ENCODE measurements at regions not wholly inside any gene's neighbourhood (a gene's known extent, or its start where the extent isn't known, plus 50 kb on each side); places are given as distances from the start of the nearest gene placed in this dataset.

GRCh38 chr11:80109652-80110051, 668.8 kb upstream of the TENM4 start:
- H3K4me1 Mint-ChIP-seq, result no peaks in the 10 kb centered on the region
- H3K27ac Mint-ChIP-seq, result no peak overlapping the region
- DNase-seq, result no peak
- H3K36me3 Mint-ChIP-seq (ENCODE audit: low read depth), result no peaks in the 10 kb centered on the region
- TF ChIP-seq, protein P1, sequence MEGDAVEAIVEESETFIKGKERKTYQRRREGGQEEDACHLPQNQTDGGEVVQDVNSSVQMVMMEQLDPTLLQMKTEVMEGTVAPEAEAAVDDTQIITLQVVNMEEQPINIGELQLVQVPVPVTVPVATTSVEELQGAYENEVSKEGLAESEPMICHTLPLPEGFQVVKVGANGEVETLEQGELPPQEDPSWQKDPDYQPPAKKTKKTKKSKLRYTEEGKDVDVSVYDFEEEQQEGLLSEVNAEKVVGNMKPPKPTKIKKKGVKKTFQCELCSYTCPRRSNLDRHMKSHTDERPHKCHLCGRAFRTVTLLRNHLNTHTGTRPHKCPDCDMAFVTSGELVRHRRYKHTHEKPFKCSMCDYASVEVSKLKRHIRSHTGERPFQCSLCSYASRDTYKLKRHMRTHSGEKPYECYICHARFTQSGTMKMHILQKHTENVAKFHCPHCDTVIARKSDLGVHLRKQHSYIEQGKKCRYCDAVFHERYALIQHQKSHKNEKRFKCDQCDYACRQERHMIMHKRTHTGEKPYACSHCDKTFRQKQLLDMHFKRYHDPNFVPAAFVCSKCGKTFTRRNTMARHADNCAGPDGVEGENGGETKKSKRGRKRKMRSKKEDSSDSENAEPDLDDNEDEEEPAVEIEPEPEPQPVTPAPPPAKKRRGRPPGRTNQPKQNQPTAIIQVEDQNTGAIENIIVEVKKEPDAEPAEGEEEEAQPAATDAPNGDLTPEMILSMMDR (IDR thresholded peaks at IDR 0.05), result no peak
- H3K27me3 Mint-ChIP-seq (ENCODE audit: low read depth, poor library complexity), result peaks cover 9% of the 10 kb centered on the region
- no peak overlapping the region for H3K4me3 Mint-ChIP-seq
- peaks cover 15% of the 10 kb centered on the region for H3K9me3 Mint-ChIP-seq

GRCh38 chr11:80109031-80109430, 668.2 kb upstream of the TENM4 start:
- peaks cover 15% of the 10 kb centered on the region for H3K9me3 Mint-ChIP-seq
- peaks cover 9% of the 10 kb centered on the region for H3K27me3 Mint-ChIP-seq (ENCODE audit: low read depth, poor library complexity)
- no peak overlapping the region for H3K4me3 Mint-ChIP-seq
- no peak overlapping the region for H3K27ac Mint-ChIP-seq
- no peak for DNase-seq
- TF ChIP-seq, protein P1 (IDR thresholded peaks at IDR 0.05), result no peak
- no peaks in the 10 kb centered on the region for H3K36me3 Mint-ChIP-seq (ENCODE audit: low read depth)
- no peaks in the 10 kb centered on the region for H3K4me1 Mint-ChIP-seq

DNA sequence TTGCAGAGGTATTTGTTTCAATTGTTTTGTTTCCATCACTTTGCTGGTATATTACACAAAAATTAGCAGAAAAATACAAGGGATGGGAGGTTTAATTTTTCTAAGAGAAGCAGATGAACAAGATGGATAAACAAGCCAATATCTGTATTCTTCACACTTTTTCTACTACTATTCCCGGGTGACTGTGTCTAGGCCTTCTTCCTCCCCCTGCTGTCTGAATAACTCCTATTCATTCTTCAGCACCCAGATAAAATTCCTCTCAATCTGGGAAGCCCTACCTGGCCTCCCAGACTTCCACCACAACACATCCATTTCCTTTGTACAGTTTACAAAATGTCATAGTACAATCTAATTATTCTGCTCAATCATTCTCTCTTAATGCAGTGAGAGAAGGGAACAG, 666.6 kb upstream of the TENM4 start:
- TF ChIP-seq, protein P1 (IDR thresholded peaks at IDR 0.05), result no peak

DNA sequence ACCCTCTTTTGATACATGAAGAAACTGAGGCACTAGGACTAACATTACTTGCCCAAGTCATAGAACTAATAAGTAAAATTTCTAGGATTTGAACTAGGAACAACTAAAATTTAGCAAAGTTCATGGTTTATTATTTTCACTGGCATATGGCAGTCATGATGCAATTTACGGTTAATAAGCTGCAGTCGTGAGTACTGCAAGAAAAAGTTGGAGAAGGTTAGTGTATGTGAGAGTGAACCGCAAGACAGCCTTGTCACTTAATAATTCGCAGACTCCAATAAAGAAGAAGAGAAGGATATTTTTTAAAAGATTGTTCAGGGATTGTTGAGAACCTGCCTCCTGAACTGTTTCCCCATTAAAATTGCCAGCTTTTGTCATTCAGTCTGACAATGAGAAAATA, 663.4 kb upstream of the TENM4 start:
- H3K27me3 Mint-ChIP-seq (ENCODE audit: low read depth, poor library complexity), result peaks cover 12% of the 10 kb centered on the region
- no peak overlapping the region for H3K27ac Mint-ChIP-seq
- peaks cover 5% of the 10 kb centered on the region for H3K4me1 Mint-ChIP-seq
- no peaks in the 10 kb centered on the region for H3K36me3 Mint-ChIP-seq (ENCODE audit: low read depth)
- H3K4me3 Mint-ChIP-seq, result no peak overlapping the region
- DNase-seq, result no peak
- no peaks in the 10 kb centered on the region for H3K9me3 Mint-ChIP-seq
- TF ChIP-seq, protein P1 (IDR thresholded peaks at IDR 0.05), result no peak

More for the DNA sequence above, 666.6 kb upstream of the TENM4 start:
- no peaks in the 10 kb centered on the region for H3K4me1 Mint-ChIP-seq
- no peaks in the 10 kb centered on the region for H3K36me3 Mint-ChIP-seq (ENCODE audit: low read depth)
- DNase-seq, result no peak
- peaks cover 7% of the 10 kb centered on the region for H3K9me3 Mint-ChIP-seq
- peaks cover 12% of the 10 kb centered on the region for H3K27me3 Mint-ChIP-seq (ENCODE audit: low read depth, poor library complexity)
- no peak overlapping the region for H3K4me3 Mint-ChIP-seq
- H3K27ac Mint-ChIP-seq, result no peak overlapping the region

DNA sequence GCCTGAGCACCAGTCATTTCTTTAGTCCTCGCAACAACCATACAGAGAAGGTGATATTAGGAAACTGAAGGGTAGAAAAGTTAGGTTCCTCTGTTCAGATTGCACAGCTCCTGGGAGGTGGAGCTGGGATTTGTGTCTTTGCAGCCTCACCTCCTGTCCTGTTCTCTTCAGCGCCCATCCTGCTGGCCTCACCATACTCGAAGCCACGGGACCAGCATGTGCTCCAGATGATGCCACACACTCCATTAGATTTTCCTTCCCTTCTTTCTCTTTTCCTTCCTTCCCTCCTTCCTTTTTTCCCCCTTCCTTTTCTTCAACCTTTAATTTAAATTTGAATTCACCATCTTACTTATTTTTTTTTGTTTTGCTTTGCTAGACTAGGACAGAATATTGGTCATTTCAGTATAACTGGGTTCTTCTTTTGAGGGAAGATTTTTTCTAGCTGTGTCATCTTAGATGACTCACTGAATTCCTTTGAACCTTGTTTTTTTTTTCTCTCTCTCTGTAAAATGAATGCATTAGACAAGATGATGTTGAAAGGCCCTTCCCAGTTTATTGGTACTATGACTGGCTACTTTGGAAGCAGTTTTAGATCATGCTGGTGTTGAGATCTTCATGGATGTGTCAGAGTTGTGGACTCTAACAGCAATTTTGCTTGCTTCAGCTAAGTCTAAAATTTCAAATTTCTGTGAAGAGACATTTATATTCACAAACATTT, 662.5 kb upstream of the TENM4 start:
- no peak overlapping the region for H3K27ac Mint-ChIP-seq

More for the DNA sequence above, 662.5 kb upstream of the TENM4 start:
- Mint-ChIP-seq H3K4me3 (no peak overlapping the region), H3K4me1 (peaks cover 5% of the 10 kb centered on the region), H3K9me3 (no peaks in the 10 kb centered on the region), H3K36me3 (ENCODE audit: low read depth) (no peaks in the 10 kb centered on the region), H3K27me3 (ENCODE audit: low read depth, poor library complexity) (peaks cover 12% of the 10 kb centered on the region)
- TF ChIP-seq, protein P1 (IDR thresholded peaks at IDR 0.05), result no peak
- DNase-seq, result no peak

Data from nephron progenitor cell (in vitro differentiated cells).